ENCODE measurements at regions not wholly inside any gene's neighbourhood (a gene's known extent, or its start where the extent isn't known, plus 50 kb on each side); places are given as distances from the start of the nearest gene placed in this dataset.

DNA sequence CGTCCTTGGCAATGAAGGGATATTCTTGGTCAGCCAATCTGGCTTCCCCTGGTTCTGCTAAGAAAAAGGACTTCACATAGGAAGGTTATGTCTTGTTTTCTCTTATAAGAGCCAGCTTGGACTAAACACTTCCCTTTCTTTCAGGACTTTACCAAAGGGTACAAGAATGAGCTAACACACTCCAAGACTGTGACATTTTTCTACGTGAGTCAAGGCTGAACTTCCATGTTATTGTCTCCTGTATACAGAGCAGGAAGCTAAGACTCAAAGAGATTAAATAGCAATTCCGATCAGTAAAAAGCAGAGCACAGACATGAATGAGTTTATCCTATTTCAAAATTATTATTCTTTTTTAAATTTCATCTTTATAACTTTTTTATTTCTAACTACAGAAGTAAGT, 63.3 kb upstream of the STT3B start:
- TF ChIP-seq, protein P1, sequence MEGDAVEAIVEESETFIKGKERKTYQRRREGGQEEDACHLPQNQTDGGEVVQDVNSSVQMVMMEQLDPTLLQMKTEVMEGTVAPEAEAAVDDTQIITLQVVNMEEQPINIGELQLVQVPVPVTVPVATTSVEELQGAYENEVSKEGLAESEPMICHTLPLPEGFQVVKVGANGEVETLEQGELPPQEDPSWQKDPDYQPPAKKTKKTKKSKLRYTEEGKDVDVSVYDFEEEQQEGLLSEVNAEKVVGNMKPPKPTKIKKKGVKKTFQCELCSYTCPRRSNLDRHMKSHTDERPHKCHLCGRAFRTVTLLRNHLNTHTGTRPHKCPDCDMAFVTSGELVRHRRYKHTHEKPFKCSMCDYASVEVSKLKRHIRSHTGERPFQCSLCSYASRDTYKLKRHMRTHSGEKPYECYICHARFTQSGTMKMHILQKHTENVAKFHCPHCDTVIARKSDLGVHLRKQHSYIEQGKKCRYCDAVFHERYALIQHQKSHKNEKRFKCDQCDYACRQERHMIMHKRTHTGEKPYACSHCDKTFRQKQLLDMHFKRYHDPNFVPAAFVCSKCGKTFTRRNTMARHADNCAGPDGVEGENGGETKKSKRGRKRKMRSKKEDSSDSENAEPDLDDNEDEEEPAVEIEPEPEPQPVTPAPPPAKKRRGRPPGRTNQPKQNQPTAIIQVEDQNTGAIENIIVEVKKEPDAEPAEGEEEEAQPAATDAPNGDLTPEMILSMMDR (IDR thresholded peaks at IDR 0.05; ENCODE audit: insufficient read depth, low read depth, low read length): no peak
- TF ChIP-seq EZH2 (IDR thresholded peaks at IDR 0.05; ENCODE audit: insufficient read depth, low read length): no peak
